Breast epithelium (tissue), 4 donors: ENCODE measurements at regions not wholly inside any gene's neighbourhood (a gene's known extent, or its start where the extent isn't known, plus 50 kb on each side); places are given as distances from the start of the nearest gene placed in this dataset.

Source experiments
- DNase-seq, 2 donors: peaks; one replicate each; pipeline ENCODE4 v3.0.0-alpha.2; 2019; ENCODE audit warnings: low spot score in 2 of 2
- H3K27ac ChIP-seq, 2 donors: fragments of 200-600 bp; sonication (generic) in 1 of 2; one replicate each; pipeline ENCODE4 v1.5.1; 2016 to 2019; ENCODE audit warnings: mild to moderate bottlenecking in 1 of 2
- H3K27me3 ChIP-seq, 2 donors: fragments of 200-600 bp; sonication (generic) in 1 of 2; one replicate each; pipeline versions ENCODE4 v1.5.1 to v1.6.0; 2017 to 2019; ENCODE audit warnings: control low read depth in 1 of 2, mild to moderate bottlenecking in 1 of 2
- H3K36me3 ChIP-seq: fragments of 200-600 bp; one replicate; pipeline ENCODE4 v1.5.1; 2019
- H3K4me1 ChIP-seq, 2 donors: fragments of 200-600 bp; sonication (generic); one replicate each; pipeline ENCODE4 v1.5.1; 2016 to 2019; ENCODE audit warnings: control low read depth in 1 of 2
- H3K4me3 ChIP-seq, 3 donors: fragments of 200-600 bp; sonication (generic); 1 replicate in 2 of 3; 2 replicates in 1 of 3; pipeline ENCODE4 v1.5.1; 2016 to 2019; ENCODE audit warnings: mild to moderate bottlenecking in 3 of 3, moderate library complexity in 2 of 3
- H3K9me3 ChIP-seq, 2 donors: fragments of 200-600 bp; sonication (generic) in 1 of 2; one replicate each; pipeline ENCODE4 v1.5.1; 2016 to 2019; ENCODE audit warnings: control low read depth in 1 of 2
- CTCF ChIP-seq, 3 donors: fragments of 450-650 bp; IDR thresholded peaks; one replicate each; pipeline ENCODE4 v1.5.1; 2016 to 2017; ENCODE audit warnings: antibody characterized with exemption in 3 of 3, mild to moderate bottlenecking in 3 of 3, moderate library complexity in 3 of 3
- POLR2A ChIP-seq: fragments of 450-650 bp; IDR thresholded peaks from one replicate; pipeline ENCODE4 v1.6.1; 2016; ENCODE audit warnings: antibody characterized with exemption, mild to moderate bottlenecking, moderate library complexity
- POLR2AphosphoS5 ChIP-seq, 3 donors: sonication (generic); formaldehyde crosslinking; IDR thresholded peaks; one replicate each; pipeline ENCODE4 v1.6.1; 2017; ENCODE audit warnings: antibody characterized with exemption in 3 of 3
- intact Hi-C: fragments of 100-400 bp; cut with DNase I; formaldehyde crosslinking; loops from one replicate; pipeline ENCODE4 v1.15.1; 2023; ENCODE audit warnings: low total_unique reads

DNA sequence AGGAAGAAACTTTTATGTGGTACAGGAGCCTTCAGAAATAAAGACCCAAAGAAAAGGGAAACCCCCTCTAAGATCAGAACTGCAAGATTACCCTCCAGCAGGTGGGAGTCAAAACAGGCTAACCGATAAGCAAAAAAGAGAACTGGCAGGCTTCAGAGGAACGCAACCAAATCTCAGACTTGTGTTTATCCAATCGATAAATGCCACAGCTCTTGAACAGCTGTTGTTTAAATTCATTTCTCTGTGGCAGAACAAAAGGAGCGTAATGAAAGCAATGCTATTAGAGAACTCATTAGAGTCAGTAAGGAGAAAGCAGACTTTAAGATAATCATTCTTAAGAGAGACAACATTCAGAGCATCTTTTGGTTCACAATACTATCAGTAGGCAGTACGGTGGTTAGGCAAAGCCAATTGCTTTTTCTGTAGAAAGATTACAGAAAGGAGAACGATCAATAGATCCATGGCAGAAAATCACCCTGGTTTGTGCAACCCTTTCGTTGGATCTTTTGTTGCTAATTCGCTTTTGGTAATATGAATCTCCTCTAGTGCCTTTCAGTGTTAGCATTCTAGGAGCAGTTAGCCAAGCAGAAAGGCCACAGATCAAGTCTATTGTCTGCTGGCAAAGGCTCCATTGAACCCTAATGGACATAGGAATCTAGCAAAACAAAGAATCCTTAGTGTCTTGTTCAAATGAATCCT is 476.4 kb upstream of the CHST9 start:
- Histone ChIP-seq H3K9me3 (no peaks in the 10 kb centered on the region), H3K27ac (no peak overlapping the region), H3K36me3 (no peaks in the 10 kb centered on the region), H3K27me3 (no peaks in the 10 kb centered on the region), H3K4me3 (no peak overlapping the region), H3K4me1 (no peaks in the 10 kb centered on the region)
- no peak for DNase-seq
- no peak for TF ChIP-seq POLR2A
- TF ChIP-seq POLR2AphosphoS5 (IDR thresholded peaks at IDR 0.05), result no peak
- TF ChIP-seq CTCF (IDR thresholded peaks at IDR 0.05), result no peak
- intact Hi-C loops, result no loop called here

DNA sequence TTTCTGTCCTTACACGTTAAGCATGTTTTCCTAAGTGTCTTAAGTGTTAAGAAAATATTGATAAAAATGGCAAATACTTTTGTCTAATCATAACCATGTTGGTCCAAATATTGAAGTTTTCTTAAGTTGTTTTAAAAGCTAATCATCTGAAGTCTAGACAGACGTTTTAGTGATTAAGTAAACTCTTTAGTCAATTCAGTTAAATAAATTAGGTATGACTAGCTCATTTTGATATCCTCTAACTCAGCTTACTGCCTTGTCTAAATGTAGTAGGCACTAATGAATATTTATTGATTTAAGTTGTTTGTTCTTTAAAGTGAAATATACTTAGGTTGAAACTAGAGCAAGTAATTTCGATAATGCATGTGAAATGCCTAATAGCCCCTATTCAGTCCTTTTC is 471.8 kb upstream of the CHST9 start:
- TF ChIP-seq POLR2AphosphoS5 (IDR thresholded peaks at IDR 0.05), result no peak
- TF ChIP-seq CTCF (IDR thresholded peaks at IDR 0.05), result no peak
- no peak for TF ChIP-seq POLR2A
- DNase-seq, result no peak
- Histone ChIP-seq H3K27me3 (no peaks in the 10 kb centered on the region), H3K36me3 (no peaks in the 10 kb centered on the region), H3K4me1 (no peaks in the 10 kb centered on the region), H3K9me3 (no peaks in the 10 kb centered on the region), H3K27ac (no peak overlapping the region), H3K4me3 (no peak overlapping the region)
- intact Hi-C loops, result no loop called here

DNA sequence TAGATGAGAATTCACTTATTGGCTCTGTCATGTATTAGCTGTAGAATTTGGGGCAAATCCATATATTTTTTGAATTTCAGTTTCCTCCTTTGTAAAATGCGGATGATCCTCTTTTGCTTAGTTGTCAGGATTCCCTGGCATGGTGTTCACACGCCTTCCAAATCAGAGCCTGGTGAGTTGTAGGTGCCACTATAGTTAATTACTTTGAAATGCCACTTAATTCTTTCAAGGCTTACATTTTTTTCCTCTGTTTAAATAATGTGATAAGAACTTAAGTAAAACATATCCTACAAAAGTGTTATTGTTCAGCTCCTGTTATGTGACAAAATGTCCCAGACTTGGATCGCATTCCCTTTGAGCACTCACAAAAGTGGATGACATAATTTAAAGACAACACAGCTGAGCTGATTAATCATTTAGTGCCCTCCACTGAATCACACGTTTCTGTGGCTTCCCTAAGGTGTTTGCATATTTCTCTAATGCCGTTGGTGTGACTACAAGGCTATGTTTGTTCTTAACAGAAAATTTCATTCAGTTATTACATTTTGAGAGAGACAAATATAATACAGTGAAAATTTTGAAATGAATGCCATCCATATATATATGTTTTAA is 471.2 kb upstream of the CHST9 start:
- H3K9me3 ChIP-seq, result no peaks in the 10 kb centered on the region
- TF ChIP-seq CTCF (IDR thresholded peaks at IDR 0.05), result no peak
- no peak for TF ChIP-seq POLR2AphosphoS5 (IDR thresholded peaks at IDR 0.05)
- no peak for TF ChIP-seq POLR2A
- DNase-seq, result no peak
- H3K36me3 ChIP-seq, result no peaks in the 10 kb centered on the region
- no peak overlapping the region for H3K27ac ChIP-seq
- H3K27me3 ChIP-seq, result no peaks in the 10 kb centered on the region
- intact Hi-C loops, result no loop called here
- H3K4me1 ChIP-seq, result no peaks in the 10 kb centered on the region
- no peak overlapping the region for H3K4me3 ChIP-seq

DNA sequence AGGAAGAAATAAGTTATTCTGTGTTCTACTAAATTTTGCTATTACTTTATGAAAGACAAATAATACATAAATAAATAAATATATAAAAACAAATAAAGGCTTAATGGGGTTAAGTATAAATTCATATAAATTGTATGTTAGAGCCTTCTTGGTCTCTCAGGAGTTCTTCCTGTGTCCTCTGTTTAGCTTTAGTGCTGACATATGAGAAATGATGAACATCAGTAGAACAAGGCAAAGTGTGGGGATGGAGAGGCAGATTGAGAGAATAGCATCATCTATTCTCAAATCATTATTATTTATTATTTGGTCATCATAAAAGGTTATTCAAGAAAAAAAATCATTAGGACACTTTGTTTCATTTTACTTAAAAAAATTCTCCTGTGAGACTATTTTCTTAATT is 468.1 kb upstream of the CHST9 start:
- H3K27me3 ChIP-seq, result no peaks in the 10 kb centered on the region
- H3K4me1 ChIP-seq, result no peaks in the 10 kb centered on the region
- H3K9me3 ChIP-seq, result no peaks in the 10 kb centered on the region
- no peak overlapping the region for H3K27ac ChIP-seq
- no peak overlapping the region for H3K4me3 ChIP-seq
- TF ChIP-seq CTCF (IDR thresholded peaks at IDR 0.05) (no peak), POLR2AphosphoS5 (IDR thresholded peaks at IDR 0.05) (no peak), POLR2A (no peak)
- no peaks in the 10 kb centered on the region for H3K36me3 ChIP-seq
- DNase-seq, result no peak
- intact Hi-C loops, result no loop called here

- Histone ChIP-seq H3K27me3 (no peaks in the 10 kb centered on the region), H3K4me1 (no peaks in the 10 kb centered on the region), H3K36me3 (no peaks in the 10 kb centered on the region), H3K9me3 (no peaks in the 10 kb centered on the region), H3K27ac (no peak overlapping the region), H3K4me3 (no peak overlapping the region)
- no peak for TF ChIP-seq POLR2AphosphoS5 (IDR thresholded peaks at IDR 0.05)
- no peak for TF ChIP-seq CTCF (IDR thresholded peaks at IDR 0.05)
- no peak for TF ChIP-seq POLR2A
- DNase-seq, result no peak
- intact Hi-C loops, result no loop called here
These were observed 467.5 kb upstream of the CHST9 start for GRCh38 chr18:27652480-27653121.
